Activated CD8-positive, alpha-beta memory T cell treated with anti-CD3 and anti-CD28 coated beads, Interleukin-2, amount 50 U/mL, for 48 hours (primary cell): ENCODE measurements at regions not wholly inside any gene's neighbourhood (a gene's known extent, or its start where the extent isn't known, plus 50 kb on each side); places are given as distances from the start of the nearest gene placed in this dataset.
"Not testable (repeated sequence)": the region's sequence is repeated elsewhere in the genome, so short reads cannot be mapped to it uniquely, and the experiment has no call there.

ENCODE experiments used
- DNase-seq: peaks from one replicate; pipeline ENCODE4 v3.0.0-alpha.2; 2020

DNA sequence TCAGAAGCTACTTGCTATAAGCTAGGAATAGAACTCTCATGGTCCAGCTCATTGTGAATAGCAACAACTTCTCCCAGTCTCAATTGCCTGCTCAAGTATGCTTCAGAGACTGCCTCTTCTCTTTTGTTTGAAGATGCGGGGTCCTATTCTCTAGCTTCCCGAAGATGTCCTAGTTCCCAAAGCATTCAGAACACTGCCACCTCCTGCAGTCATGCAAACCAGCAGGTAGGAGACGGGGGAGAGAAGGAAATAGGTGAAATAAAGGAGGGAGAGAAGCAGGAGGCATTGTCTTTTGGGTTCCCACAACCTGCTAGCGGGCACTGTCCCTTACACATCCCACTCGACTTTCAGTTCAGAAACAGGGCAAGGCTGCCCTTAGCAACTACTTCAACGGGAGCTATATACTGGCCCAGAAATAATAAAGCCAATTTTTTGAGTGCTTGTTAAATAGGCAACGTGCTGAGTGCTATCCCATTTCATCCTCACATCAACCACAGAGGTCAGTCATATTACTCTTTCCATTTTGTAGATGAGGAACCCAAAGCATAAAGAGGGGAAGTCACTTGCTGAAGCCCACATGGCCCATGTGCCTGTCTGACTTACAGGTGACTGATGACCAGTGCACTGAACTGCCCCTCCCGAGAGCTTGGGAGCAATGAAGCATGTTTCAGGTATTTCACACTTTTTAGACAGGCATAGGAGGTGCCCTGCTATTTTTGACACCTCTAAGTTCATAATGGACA, 61.9 kb upstream of the ATXN1 start:
- no peak for DNase-seq

DNA sequence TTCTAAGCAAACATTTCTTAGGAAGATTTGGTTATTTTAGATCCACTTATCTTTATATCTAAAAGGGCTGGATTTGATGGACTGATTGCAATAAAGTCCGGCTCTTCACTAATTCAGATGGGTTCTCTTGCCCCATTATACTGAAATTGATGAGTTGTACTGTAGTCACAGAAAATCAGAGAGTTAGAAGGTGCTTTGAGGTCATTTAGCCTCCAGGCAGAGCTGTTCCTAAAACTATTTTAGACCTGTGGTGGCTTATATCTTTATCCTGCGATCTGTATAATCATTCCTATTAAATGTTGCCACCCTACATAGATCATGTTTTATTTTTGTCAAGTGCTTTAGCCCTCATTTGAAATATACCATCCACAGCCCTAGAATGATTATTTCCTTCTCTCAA, 61.3 kb upstream of the ATXN1 start:
- DNase-seq = no peak

DNA sequence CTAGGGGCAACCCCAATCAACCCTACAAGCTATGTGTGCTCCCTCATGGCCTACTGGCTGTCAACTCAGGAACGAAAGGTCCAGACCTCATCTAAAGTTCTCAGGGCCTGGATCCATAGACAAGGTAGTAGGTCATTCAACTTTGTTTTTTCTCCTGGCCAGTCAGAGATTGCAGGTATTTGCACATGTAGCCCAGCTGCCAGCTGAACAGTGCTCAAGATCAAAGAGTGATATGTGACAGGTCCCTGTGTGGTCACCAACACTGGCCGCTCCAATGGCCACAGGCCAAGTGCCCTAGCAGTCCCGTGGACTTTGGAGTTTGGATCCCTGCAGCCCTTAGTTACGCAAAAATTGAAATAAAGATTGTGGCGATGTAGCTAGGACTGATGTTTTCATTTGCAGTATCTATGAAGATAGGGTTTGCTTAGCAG, 60.6 kb upstream of the ATXN1 start:
- no peak for DNase-seq

GRCh38 chr6:16820262-16820661, 59.0 kb upstream of the ATXN1 start:
- DNase-seq = not testable (repeated sequence)

DNA sequence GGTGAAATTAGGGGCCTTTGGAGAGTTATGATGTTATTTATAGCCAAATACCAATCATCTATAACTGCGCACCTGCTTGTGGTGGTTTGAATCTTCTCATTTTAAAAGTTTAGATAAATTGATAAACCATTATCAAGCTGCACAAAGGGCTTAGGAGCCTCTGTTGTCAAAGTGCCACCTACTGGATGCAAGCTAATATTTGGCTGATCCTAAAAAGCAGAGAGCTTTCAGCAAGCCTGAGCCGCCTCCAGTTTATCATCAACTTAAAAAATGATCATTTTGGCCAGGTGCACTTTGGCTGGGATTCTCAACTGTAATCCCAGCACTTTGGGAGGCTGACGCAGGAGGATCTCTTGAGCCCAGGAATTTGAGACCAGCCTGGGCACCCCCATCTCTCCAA, 58.5 kb upstream of the ATXN1 start:
- DNase-seq = no peak

DNA sequence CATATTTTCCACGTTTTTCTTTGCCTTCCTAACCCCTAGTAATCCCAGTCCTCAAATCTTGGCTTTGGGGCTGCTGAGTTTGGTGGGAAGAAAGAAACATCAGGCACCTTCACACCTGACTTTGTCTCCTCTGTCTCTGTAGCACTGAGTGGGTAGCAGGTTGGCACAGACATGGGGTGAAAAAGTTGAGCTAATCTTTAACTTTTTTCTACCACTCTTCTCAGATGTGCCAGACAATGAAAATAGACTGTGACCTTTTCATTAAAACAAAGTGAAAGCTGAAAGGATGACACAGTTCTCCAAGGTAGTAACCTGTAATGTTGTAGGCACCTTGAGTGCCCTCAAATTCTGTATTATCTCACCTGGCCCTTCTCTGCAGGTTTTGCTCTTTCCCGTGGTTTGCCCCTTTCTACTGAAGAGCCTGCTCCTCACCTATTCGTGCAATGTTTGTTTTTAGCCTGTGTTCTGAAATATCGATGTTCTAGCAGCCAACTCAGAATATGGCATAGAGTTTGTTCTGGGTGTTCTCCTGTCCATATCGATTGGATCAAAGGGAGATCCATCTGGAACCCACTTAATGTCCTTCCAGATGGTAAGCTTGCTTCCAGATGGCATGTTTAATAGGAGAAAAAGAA, 57.8 kb upstream of the ATXN1 start:
- no peak for DNase-seq

DNA sequence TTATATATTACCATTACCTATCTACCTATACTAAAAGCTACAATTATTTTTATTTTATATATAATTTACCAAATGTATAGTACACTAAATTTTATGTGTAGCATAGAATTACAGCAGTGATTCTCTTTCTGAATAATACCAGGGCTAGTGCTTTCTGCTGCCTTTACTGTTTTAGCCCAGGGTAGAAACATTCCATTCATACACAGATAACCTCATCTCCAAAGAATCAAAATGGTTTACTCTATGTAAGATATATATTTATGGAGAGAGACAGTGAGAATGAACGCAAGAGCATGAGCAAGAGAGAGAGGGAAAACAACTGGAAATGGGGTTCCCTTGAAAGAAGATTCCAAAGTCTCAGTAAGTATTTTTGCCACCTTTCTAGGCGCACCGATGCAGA, 56.3 kb upstream of the ATXN1 start:
- DNase-seq = no peak

GRCh38 chr6:16816891-16817290, 55.6 kb upstream of the ATXN1 start:
- DNase-seq = no peak

DNA sequence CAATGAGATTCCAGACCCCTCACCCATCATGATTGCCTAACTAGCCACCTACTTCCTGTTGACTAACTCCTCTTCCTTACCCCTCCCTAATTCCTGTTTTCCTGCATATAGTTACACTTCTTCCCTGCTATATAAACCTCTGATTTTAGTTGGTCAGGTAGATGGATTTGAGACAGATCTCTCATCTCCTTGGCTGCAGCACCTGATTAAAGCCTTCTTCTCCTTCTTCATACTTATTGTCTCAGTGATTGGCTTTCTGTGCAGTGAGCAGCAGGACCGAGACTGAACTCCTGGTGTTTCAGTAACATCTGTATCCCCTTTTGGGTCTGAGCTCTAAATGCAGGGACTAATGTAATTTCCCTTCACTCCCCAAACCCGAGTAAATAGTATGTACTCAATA, 51.7 kb upstream of the ATXN1 start:
- no peak for DNase-seq

- DNase-seq = no peak
Observed at GRCh38 chr6:16811277-16811979, 50.2 kb upstream of the ATXN1 start.
